ENCODE measurements at regions not wholly inside any gene's neighbourhood (a gene's known extent, or its start where the extent isn't known, plus 50 kb on each side); places are given as distances from the start of the nearest gene placed in this dataset.

DNA sequence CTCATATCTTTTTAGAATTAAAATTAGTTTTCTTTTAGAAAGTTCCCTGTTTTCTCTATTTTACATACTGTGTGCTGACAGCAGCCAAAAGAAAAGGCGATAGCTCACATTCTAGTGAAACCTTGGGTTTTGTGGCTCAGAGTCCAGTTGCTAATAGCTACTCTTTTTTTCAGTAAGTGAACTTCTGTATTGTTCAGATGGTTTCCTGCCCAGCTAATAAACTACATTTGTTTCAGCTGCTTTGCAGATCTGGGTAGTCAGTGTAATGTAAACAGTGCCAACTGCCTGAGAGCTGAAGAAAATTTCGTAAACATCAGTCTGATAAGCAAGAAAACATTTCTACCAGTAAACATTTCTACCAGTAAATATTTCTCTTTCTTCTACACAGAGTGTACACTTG is 370.2 kb downstream of the GRIA2 start:
- Histone ChIP-seq H3K27me3 (no peaks in the 10 kb centered on the region), H3K27ac (no peak overlapping the region), H3K9me3 (no peaks in the 10 kb centered on the region), H3K36me3 (no peaks in the 10 kb centered on the region), H3K4me3 (no peak overlapping the region), H3K4me1 (peaks cover 0 to 21% (median 0%) of the 10 kb centered on the region in 4 donors)
- TF ChIP-seq, protein P1, sequence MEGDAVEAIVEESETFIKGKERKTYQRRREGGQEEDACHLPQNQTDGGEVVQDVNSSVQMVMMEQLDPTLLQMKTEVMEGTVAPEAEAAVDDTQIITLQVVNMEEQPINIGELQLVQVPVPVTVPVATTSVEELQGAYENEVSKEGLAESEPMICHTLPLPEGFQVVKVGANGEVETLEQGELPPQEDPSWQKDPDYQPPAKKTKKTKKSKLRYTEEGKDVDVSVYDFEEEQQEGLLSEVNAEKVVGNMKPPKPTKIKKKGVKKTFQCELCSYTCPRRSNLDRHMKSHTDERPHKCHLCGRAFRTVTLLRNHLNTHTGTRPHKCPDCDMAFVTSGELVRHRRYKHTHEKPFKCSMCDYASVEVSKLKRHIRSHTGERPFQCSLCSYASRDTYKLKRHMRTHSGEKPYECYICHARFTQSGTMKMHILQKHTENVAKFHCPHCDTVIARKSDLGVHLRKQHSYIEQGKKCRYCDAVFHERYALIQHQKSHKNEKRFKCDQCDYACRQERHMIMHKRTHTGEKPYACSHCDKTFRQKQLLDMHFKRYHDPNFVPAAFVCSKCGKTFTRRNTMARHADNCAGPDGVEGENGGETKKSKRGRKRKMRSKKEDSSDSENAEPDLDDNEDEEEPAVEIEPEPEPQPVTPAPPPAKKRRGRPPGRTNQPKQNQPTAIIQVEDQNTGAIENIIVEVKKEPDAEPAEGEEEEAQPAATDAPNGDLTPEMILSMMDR (IDR thresholded peaks at IDR 0.05) = no peak
- DNase-seq = no peak
- intact Hi-C loops (cut with DNase I; ENCODE audit: low total_unique reads) = no loop called here

DNA sequence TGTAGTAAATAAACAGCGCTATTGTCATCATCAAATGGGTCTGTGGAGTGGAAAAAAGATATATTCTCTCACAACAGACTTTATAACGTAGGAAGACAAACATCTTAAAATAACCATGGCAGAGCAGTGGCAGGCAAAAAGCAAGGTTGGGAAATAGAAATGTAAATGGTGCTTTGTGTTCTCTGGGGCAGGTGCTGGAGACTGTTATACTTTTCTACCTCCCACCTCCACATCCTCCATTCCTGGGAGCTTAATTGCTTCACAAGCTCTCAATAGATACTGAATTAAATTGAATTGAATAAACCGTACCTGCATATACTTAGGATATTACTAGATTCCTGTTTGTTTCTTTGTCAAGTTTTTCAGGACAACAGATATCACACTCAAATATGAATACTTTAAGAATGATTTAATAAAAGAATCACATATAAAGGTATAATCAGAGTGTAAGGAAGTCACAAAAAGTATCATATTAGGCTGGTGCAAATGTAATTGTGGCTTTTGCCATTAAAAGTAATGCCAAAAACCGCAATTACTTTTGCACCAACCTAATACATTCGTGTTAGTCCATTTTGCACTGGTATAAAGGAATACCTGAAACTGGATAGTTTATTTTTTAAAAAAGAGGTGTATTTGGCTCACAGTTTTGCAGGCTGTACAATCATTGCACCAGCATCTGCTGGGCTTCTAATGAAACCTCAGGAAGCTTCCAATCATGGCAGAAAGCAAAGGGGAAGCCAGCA is 367.3 kb downstream of the GRIA2 start:
- Histone ChIP-seq H3K36me3 (no peaks in the 10 kb centered on the region), H3K4me3 (no peak overlapping the region), H3K4me1 (peaks cover 0 to 21% (median 0%) of the 10 kb centered on the region in 4 donors), H3K9me3 (peaks cover 0 to 5% (median 0%) of the 10 kb centered on the region in 3 donors), H3K27ac (no peak overlapping the region), H3K27me3 (no peaks in the 10 kb centered on the region)
- intact Hi-C loops (cut with DNase I; ENCODE audit: low total_unique reads) = no loop called here
- TF ChIP-seq, protein P1 (IDR thresholded peaks at IDR 0.05) = no peak
- no peak for DNase-seq

DNA sequence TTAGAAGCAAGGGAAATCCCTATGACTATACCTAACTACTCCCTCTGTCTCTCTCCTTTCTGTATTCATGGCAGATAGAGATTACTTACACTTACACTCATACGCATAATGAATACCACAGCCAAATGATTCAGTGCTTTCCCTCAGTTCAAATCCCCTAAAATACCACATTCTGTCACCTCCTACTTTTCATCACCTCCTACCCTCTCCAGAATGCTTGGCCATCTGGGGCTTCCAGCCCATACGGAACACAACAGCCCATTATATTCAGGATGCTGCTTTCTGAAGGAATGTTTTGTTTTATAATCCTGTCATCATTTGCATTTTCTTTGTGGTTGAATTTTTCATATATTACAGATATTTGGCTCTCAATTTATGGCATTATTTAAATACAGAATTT is 361.6 kb downstream of the GRIA2 start:
- TF ChIP-seq, protein P1 (IDR thresholded peaks at IDR 0.05) = no peak
- no peak for DNase-seq
- no peak overlapping the region for H3K4me3 ChIP-seq
- no peaks in the 10 kb centered on the region for H3K36me3 ChIP-seq
- no peaks in the 10 kb centered on the region for H3K27me3 ChIP-seq
- H3K4me1 ChIP-seq = peaks cover 0 to 10% (median 0%) of the 10 kb centered on the region in 4 donors
- no peak overlapping the region for H3K27ac ChIP-seq
- intact Hi-C loops (cut with DNase I; ENCODE audit: low total_unique reads) = no loop called here
- H3K9me3 ChIP-seq = peaks cover 0 to 8% (median 0%) of the 10 kb centered on the region in 3 donors

DNA sequence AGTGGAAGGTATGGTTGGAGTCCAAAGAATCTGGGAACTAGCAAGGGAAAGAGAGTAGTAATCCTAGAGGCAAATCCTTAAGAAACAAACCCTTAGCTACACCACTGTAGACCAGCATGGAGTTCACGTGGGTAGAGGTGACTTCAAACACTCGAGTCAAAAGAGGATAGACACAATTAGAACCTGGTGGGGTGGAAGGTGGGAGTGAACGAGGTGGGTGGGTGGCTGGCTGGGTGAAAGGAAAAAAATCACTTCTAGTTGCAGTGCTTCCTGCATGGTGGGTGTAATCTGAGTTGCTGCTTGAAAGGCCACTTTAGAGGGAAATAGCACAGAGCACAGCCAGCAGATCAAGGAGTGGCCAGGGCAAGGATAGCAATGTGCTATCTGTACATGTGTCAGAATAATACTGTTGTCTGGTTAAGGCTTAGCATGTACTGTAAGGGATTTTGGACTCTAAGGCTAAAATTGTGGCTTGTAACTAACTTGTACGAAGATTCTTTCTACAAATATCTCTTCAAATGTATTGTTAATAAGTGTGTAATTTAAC is 356.2 kb downstream of the GRIA2 start:
- Histone ChIP-seq H3K4me3 (no peak overlapping the region), H3K4me1 (peaks cover 0 to 10% (median 0%) of the 10 kb centered on the region in 4 donors), H3K36me3 (no peaks in the 10 kb centered on the region), H3K27me3 (no peaks in the 10 kb centered on the region), H3K27ac (no peak overlapping the region), H3K9me3 (no peaks in the 10 kb centered on the region)
- DNase-seq = no peak
- intact Hi-C loops (cut with DNase I; ENCODE audit: low total_unique reads) = no loop called here
- TF ChIP-seq, protein P1 (IDR thresholded peaks at IDR 0.05) = no peak

DNA sequence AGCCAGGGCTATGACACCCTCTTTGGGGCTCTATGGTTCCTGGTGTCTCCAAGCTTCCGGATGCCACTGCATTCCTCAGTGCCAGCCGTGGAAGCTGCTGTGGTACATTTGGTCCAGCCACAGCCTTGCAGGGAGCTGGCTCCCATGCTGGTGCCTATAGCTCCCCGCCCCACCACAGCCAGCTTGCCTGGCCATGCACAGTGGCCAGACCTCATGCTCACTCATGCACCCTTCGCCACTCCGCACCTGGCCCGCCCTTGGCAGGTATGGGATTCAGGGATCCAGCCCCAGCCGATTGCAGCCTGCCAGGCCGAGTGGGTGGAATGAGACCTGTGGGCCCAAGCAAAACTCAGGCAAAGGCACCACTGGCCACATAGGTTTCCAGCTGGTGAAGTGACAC is 354.8 kb downstream of the GRIA2 start:
- Histone ChIP-seq H3K27me3 (no peaks in the 10 kb centered on the region), H3K9me3 (no peaks in the 10 kb centered on the region), H3K27ac (no peak overlapping the region), H3K36me3 (no peaks in the 10 kb centered on the region), H3K4me3 (no peak overlapping the region), H3K4me1 (peaks cover 0 to 10% (median 0%) of the 10 kb centered on the region in 4 donors)
- intact Hi-C loops (cut with DNase I; ENCODE audit: low total_unique reads) = no loop called here
- no peak for DNase-seq
- TF ChIP-seq, protein P1 (IDR thresholded peaks at IDR 0.05) = no peak

Data from tibial artery (tissue), 4 donors.